HepG2 (cell line): ENCODE measurements at regions not wholly inside any gene's neighbourhood (a gene's known extent, or its start where the extent isn't known, plus 50 kb on each side); places are given as distances from the start of the nearest gene placed in this dataset.

ENCODE experiments used
- ATAC-seq: fragments of 200-7000 bp; cut with Tn5 transposase; 3 replicates; pipeline ENCODE4 v1.9.1; 2020; ENCODE audit warnings: mild to moderate bottlenecking, moderate library complexity
- BruUV-seq: library from RNA; stranded (reverse); fragments of 400-500 nt; replicated peaks from 2 replicates; lab custom pipeline; 2021; lab: Mats Ljungman, UMichigan
- CTCF ChIA-PET: fragments of 300-600 bp; formaldehyde crosslinking; extraction: SDS; loops from one replicate; lab custom pipeline; 2021; ENCODE audit warnings: low total read pairs, inconsistent platforms, low intra/inter-chr PET ratio; lab: Yijun Ruan, JAX
- POLR2A ChIA-PET: fragments of 350-600 bp; sonication (Branson Sonifier 250); formaldehyde crosslinking; loops from one replicate; lab custom pipeline; 2020; ENCODE audit warnings: antibody characterized with exemption, inconsistent platforms; lab: Yijun Ruan, JAX
- DNase-seq: peaks from one replicate; pipeline ENCODE4 v3.0.0-alpha.2; 2015; ENCODE audit warnings: low spot score
- FAIRE-seq: peaks from 3 replicates; lab custom pipeline; 2011; peaks lifted over from hg19 to GRCh38; lab: Jason Lieb, UNC
- H2AFZ ChIP-seq: one replicate; pipeline ENCODE4 v1.6.1; 2011; ENCODE audit warnings: low read length, inconsistent platforms
- H3K27ac ChIP-seq: fragments of 300-600 bp; 3 replicates; pipeline ENCODE4 v1.8.0; 2011; ENCODE audit warnings: mixed run types, mild to moderate bottlenecking, mixed read lengths, low read length, inconsistent platforms; ENCODE audit not compliant: insufficient read depth; ENCODE audit errors: extremely low read length
- H3K27me3 ChIP-seq, 2 experiments: fragments of 200-600 bp in 1 of 2; 2 replicates in 1 of 2; 3 replicates in 1 of 2; pipeline versions ENCODE4 v1.6.0 to v1.8.0; 2011; ENCODE audit warnings: low read length in 2 of 2, mild to moderate bottlenecking in 2 of 2, moderate library complexity in 2 of 2, inconsistent platforms in 1 of 2; ENCODE audit not compliant: insufficient read depth in 2 of 2, control insufficient read depth in 1 of 2
- H3K36me3 ChIP-seq, 2 experiments: fragments of 200-600 bp in 1 of 2; replicated peaks in 1 of 2; 2 replicates in 1 of 2; 3 replicates in 1 of 2; pipeline versions ENCODE4 v1.5.1 to v1.8.0; 2011; ENCODE audit warnings: low read length in 2 of 2, inconsistent platforms in 1 of 2; ENCODE audit not compliant: insufficient read depth in 2 of 2, control insufficient read depth in 1 of 2
- H3K4me1 ChIP-seq: 2 replicates; pipeline ENCODE4 v1.5.1; 2012; ENCODE audit warnings: low read length, inconsistent platforms; ENCODE audit not compliant: insufficient read depth
- H3K4me2 ChIP-seq: 2 replicates; pipeline ENCODE4 v1.6.0; 2011; ENCODE audit warnings: low read depth, low read length, inconsistent platforms
- H3K4me3 ChIP-seq, 3 experiments: fragments of 200-600 bp in 1 of 3; sonication (generic), shearing (Covaris generic) in 1 of 3; replicated peaks in 1 of 3; 2 replicates each; pipeline ENCODE4 v1.5.1; 2011 to 2016; ENCODE audit warnings: low read length in 3 of 3, inconsistent platforms in 2 of 3, low read depth in 2 of 3, mild to moderate bottlenecking in 2 of 3, control low read depth in 1 of 3, mixed read lengths in 1 of 3; ENCODE audit not compliant: insufficient read depth in 1 of 3
- H3K79me2 ChIP-seq: one replicate; pipeline ENCODE4 v1.6.1; 2011; ENCODE audit warnings: low read length, inconsistent platforms; ENCODE audit not compliant: insufficient read depth
- H3K9ac ChIP-seq: 2 replicates; pipeline ENCODE4 v1.6.0; 2011; ENCODE audit warnings: mild to moderate bottlenecking, low read depth, low read length, inconsistent platforms; ENCODE audit not compliant: insufficient read depth
- H3K9me3 ChIP-seq: 2 replicates; pipeline ENCODE4 v1.5.1; 2012; ENCODE audit warnings: mild to moderate bottlenecking, low read length
- H4K20me1 ChIP-seq: 2 replicates; pipeline ENCODE4 v1.6.0; 2011; ENCODE audit warnings: inconsistent platforms, mild to moderate bottlenecking, low read length, moderate library complexity; ENCODE audit not compliant: insufficient read depth
- DNMT3B ChIP-seq: conservative IDR thresholded peaks from 2 replicates; pipeline ENCODE4 v1.6.1; 2016; ENCODE audit warnings: missing biosample characterization, control low read depth
- IRX3 ChIP-seq: sonication (generic); formaldehyde crosslinking; IDR thresholded peaks from 2 replicates; pipeline ENCODE4 v1.8.1; 2023; ENCODE audit warnings: mild to moderate bottlenecking, low read depth, missing genetic modification reagents, borderline replicate concordance
- MLX ChIP-seq: IDR thresholded peaks from 2 replicates; pipeline ENCODE4 v1.6.1; 2016
- MXD4 ChIP-seq: IDR thresholded peaks from 2 replicates; pipeline ENCODE4 v1.6.1; 2016; ENCODE audit warnings: mild to moderate bottlenecking, missing biosample characterization, missing genetic modification reagents
- PITX1 ChIP-seq: sonication (generic); formaldehyde crosslinking; IDR thresholded peaks from 2 replicates; pipeline ENCODE4 v1.5.1; 2020; ENCODE audit warnings: mild to moderate bottlenecking, missing genetic modification reagents
- POLR2AphosphoS2 ChIP-seq: IDR thresholded peaks from 2 replicates; pipeline ENCODE4 v1.6.1; 2011; ENCODE audit warnings: low read depth, low read length, improper control_type of control experiment
- POLR2AphosphoS5 ChIP-seq: IDR thresholded peaks from 2 replicates; pipeline ENCODE4 v1.6.1; 2012; ENCODE audit warnings: low read depth, low read length
- RFXAP ChIP-seq: sonication (generic); formaldehyde crosslinking; IDR thresholded peaks from 2 replicates; pipeline ENCODE4 v1.4.0; 2020; ENCODE audit warnings: missing genetic modification reagents, borderline replicate concordance
- TFDP2 ChIP-seq: sonication (generic); formaldehyde crosslinking; IDR thresholded peaks from 2 replicates; pipeline ENCODE4 v1.4.0; 2020; ENCODE audit warnings: missing genetic modification reagents
- TGIF2 ChIP-seq: IDR thresholded peaks from 2 replicates; pipeline ENCODE4 v1.6.1; 2016; ENCODE audit warnings: control low read depth, missing compliant biosample characterization
- TIGD3 ChIP-seq: sonication (generic); formaldehyde crosslinking; IDR thresholded peaks from 2 replicates; pipeline ENCODE4 v1.5.1; 2020; ENCODE audit warnings: mild to moderate bottlenecking, missing genetic modification reagents, borderline replicate concordance
- TOPORS ChIP-seq: sonication (generic); formaldehyde crosslinking; IDR thresholded peaks from 2 replicates; pipeline ENCODE4 v1.8.0; 2023; ENCODE audit warnings: mild to moderate bottlenecking, missing genetic modification reagents
- ZBTB21 ChIP-seq: sonication (generic); formaldehyde crosslinking; IDR thresholded peaks from 2 replicates; pipeline ENCODE4 v1.4.0; 2020; ENCODE audit warnings: missing genetic modification reagents
- ZBTB8A ChIP-seq: sonication (generic); formaldehyde crosslinking; IDR thresholded peaks from 2 replicates; pipeline ENCODE4 v1.4.0; 2020; ENCODE audit warnings: mild to moderate bottlenecking, low read depth, missing genetic modification reagents, borderline replicate concordance
- ZNF234 ChIP-seq: sonication (generic); formaldehyde crosslinking; conservative IDR thresholded peaks from 2 replicates; pipeline ENCODE4 v1.5.1; 2020; ENCODE audit warnings: mild to moderate bottlenecking, missing genetic modification reagents
- ZNF616 ChIP-seq: sonication (generic); formaldehyde crosslinking; IDR thresholded peaks from 2 replicates; pipeline ENCODE4 v1.5.0; 2020; ENCODE audit warnings: low read depth, mild to moderate bottlenecking, missing genetic modification reagents
- ZNF75D ChIP-seq: sonication (generic); formaldehyde crosslinking; IDR thresholded peaks from 2 replicates; pipeline ENCODE4 v1.8.1; 2023; ENCODE audit warnings: missing genetic modification reagents, mild to moderate bottlenecking, borderline replicate concordance
- WGBS: methylation state at CpG from one replicate; pipeline ENCODE4 v1.1.6; 2017; ENCODE audit warnings: low lambda C conversion rate; 5-methylcytosine and 5-hydroxymethylcytosine counted together
- in situ Hi-C: cut with HindIII; loops from 2 replicates; pipeline ENCODE4 v1.10.0; 2017; ENCODE audit warnings: low pct_unique_long_range_greater_than_20kb; ENCODE audit not compliant: extremely low pct_ligation_motif_present
- intact Hi-C: fragments of 100-400 bp; cut with micrococcal nuclease; formaldehyde crosslinking; loops from one replicate; pipeline ENCODE4 v1.10.0; 2022; ENCODE audit not compliant: unreplicated experiment
- TF ChIP-seq, protein P1 (sequence below): sonication (generic); formaldehyde crosslinking; IDR thresholded peaks from 2 replicates; pipeline ENCODE4 v1.4.0; 2020; ENCODE audit warnings: missing genetic modification reagents, borderline replicate concordance
- TF ChIP-seq, protein P2 (sequence below): sonication (generic); formaldehyde crosslinking; IDR thresholded peaks from 2 replicates; pipeline ENCODE4 v1.4.0; 2020; ENCODE audit warnings: missing genetic modification reagents
- TF ChIP-seq, protein P3 (sequence below): IDR thresholded peaks from 2 replicates; pipeline ENCODE4 v1.6.1; 2016; ENCODE audit warnings: missing genetic modification reagents, missing compliant biosample characterization

DNA sequence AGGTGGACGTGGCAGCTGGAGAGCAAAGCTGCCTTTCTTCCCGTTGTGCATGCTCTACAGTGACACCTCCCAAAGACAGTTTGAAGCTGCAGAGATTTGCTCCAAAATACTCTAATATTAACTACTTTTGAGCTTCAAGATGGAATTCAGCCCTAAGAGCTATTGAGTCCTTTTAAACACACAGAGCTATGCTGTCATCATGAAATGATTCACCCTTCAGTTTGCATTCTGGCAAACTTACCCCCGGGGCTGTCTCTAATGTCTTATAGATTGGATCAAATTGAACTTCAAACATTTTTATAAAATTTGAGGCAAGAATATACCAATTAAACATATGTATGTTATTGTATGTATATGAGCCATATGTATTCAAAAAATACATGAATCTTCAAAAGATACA lies 110.7 kb upstream of the EFEMP1 start (continued):
- TF ChIP-seq, protein P1, sequence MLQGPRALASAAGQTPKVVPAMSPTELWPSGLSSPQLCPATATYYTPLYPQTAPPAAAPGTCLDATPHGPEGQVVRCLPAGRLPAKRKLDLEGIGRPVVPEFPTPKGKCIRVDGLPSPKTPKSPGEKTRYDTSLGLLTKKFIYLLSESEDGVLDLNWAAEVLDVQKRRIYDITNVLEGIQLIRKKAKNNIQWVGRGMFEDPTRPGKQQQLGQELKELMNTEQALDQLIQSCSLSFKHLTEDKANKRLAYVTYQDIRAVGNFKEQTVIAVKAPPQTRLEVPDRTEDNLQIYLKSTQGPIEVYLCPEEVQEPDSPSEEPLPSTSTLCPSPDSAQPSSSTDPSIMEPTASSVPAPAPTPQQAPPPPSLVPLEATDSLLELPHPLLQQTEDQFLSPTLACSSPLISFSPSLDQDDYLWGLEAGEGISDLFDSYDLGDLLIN (CRISPR knock-in tag): no peak
- TF ChIP-seq, protein P2, sequence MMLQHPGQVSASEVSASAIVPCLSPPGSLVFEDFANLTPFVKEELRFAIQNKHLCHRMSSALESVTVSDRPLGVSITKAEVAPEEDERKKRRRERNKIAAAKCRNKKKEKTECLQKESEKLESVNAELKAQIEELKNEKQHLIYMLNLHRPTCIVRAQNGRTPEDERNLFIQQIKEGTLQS (CRISPR knock-in tag): no peak
- TF ChIP-seq ZNF234 (CRISPR knock-in tag) (no peak), IRX3 (CRISPR knock-in tag) (no peak), ZNF75D (CRISPR knock-in tag) (no peak)

GRCh38 chr2:56040189-56040588 lies 116.6 kb upstream of the EFEMP1 start:
- H2AFZ ChIP-seq: no peak overlapping the region
- intact Hi-C loops: no loop called here
- no peaks in the 10 kb centered on the region for H3K79me2 ChIP-seq
- H3K36me3 ChIP-seq: no peaks in the 10 kb centered on the region
- POLR2A ChIA-PET: no interaction called here
- no peak overlapping the region for H3K4me3 ChIP-seq
- H3K9me3 ChIP-seq: no peaks in the 10 kb centered on the region
- WGBS: 10% methylated on average over 3 of the region's 3 CpGs
- BruUV-seq: no TSS peak
- H3K9ac ChIP-seq: no peak overlapping the region
- no peaks in the 10 kb centered on the region for H3K27me3 ChIP-seq
- CTCF ChIA-PET: no interaction called here
- H3K4me1 ChIP-seq: no peaks in the 10 kb centered on the region
- in situ Hi-C loops: no loop called here
- TF ChIP-seq TFDP2 (CRISPR knock-in tag) (no peak), ZBTB8A (CRISPR knock-in tag) (no peak), TIGD3 (CRISPR knock-in tag) (no peak), TOPORS (CRISPR knock-in tag) (no peak), ZBTB21 (CRISPR knock-in tag) (no peak), RFXAP (CRISPR knock-in tag) (no peak), ZNF616 (CRISPR knock-in tag) (no peak), MLX (CRISPR knock-in tag) (no peak), PITX1 (CRISPR knock-in tag) (no peak), DNMT3B (CRISPR knock-in tag) (no peak), MXD4 (no peak), POLR2AphosphoS5 (no peak), POLR2AphosphoS2 (no peak), TGIF2 (no peak)
- TF ChIP-seq, protein P3, sequence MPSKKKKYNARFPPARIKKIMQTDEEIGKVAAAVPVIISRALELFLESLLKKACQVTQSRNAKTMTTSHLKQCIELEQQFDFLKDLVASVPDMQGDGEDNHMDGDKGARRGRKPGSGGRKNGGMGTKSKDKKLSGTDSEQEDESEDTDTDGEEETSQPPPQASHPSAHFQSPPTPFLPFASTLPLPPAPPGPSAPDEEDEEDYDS (CRISPR knock-in tag): no peak
- H4K20me1 ChIP-seq: no peaks in the 10 kb centered on the region
- DNase-seq (no peak), ATAC-seq (no peak), FAIRE-seq (no peak)
- no peak overlapping the region for H3K27ac ChIP-seq
- H3K4me2 ChIP-seq: no peak overlapping the region
